Endothelial cell of umbilical vein (primary cell): ENCODE measurements at regions not wholly inside any gene's neighbourhood (a gene's known extent, or its start where the extent isn't known, plus 50 kb on each side); places are given as distances from the start of the nearest gene placed in this dataset.

Experiments used
- CTCF ChIP-seq, 2 donors: IDR thresholded peaks; 1 replicate in 1 of 2; 2 replicates in 1 of 2; pipeline ENCODE4 v1.5.1; 2011; ENCODE audit warnings: low read length in 2 of 2, mild to moderate bottlenecking in 2 of 2, moderate library complexity in 2 of 2, control low read depth in 1 of 2, inconsistent platforms in 1 of 2, low read depth in 1 of 2; ENCODE audit not compliant: insufficient read depth in 1 of 2; ENCODE audit errors: extremely low read depth in 1 of 2
- EZH2 ChIP-seq: IDR thresholded peaks from 2 replicates; pipeline ENCODE4 v1.6.1; 2012; ENCODE audit warnings: borderline replicate concordance, low read depth, mild to moderate bottlenecking, moderate library complexity, low read length, inconsistent platforms; ENCODE audit not compliant: severe bottlenecking
- FOS ChIP-seq: IDR thresholded peaks from 2 replicates; pipeline ENCODE4 v1.6.1; 2011; ENCODE audit warnings: mild to moderate bottlenecking, low read length, moderate library complexity, borderline replicate concordance; ENCODE audit not compliant: insufficient read depth
- GATA2 ChIP-seq: IDR thresholded peaks from 2 replicates; pipeline ENCODE4 v1.7.0; 2011; ENCODE audit warnings: low read depth, mild to moderate bottlenecking, moderate library complexity, mixed read lengths, low read length; ENCODE audit not compliant: insufficient read length, insufficient read depth
- JUN ChIP-seq: IDR thresholded peaks from 2 replicates; pipeline ENCODE4 v1.6.1; 2011; ENCODE audit warnings: borderline replicate concordance, low read depth; ENCODE audit not compliant: insufficient read length, insufficient read depth
- MYC ChIP-seq: IDR thresholded peaks from one replicate; pipeline ENCODE4 v1.6.1; 2011; ENCODE audit warnings: mild to moderate bottlenecking, low read depth, low read length
- POLR2A ChIP-seq: IDR thresholded peaks from 2 replicates; pipeline ENCODE4 v1.6.1; 2012; ENCODE audit warnings: low read depth, mild to moderate bottlenecking, control low read depth, low read length
- POLR2AphosphoS5 ChIP-seq: IDR thresholded peaks from 2 replicates; pipeline ENCODE4 v1.6.1; 2012; ENCODE audit warnings: low read depth, mild to moderate bottlenecking, control low read depth, low read length, moderate library complexity; ENCODE audit not compliant: insufficient read depth
- TF ChIP-seq, protein P1 (sequence below): IDR thresholded peaks from 2 replicates; pipeline ENCODE4 v1.6.1; 2011; ENCODE audit not compliant: insufficient read depth, insufficient read length

GRCh38 chr1:184858288-184858687, 103.6 kb upstream of the EDEM3 start:
- TF ChIP-seq EZH2 (no peak), POLR2AphosphoS5 (no peak), CTCF (IDR thresholded peaks at IDR 0.05; ENCODE audit: extremely low read depth in 1 of 2, insufficient read depth in 1 of 2, low read depth in 1 of 2, low read length in 2 of 2) (no peak), POLR2A (no peak), FOS (no peak), MYC (no peak), JUN (no peak), GATA2 (no peak)
- TF ChIP-seq, protein P1, sequence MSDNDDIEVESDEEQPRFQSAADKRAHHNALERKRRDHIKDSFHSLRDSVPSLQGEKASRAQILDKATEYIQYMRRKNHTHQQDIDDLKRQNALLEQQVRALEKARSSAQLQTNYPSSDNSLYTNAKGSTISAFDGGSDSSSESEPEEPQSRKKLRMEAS, result no peak
